ENCODE measurements at regions not wholly inside any gene's neighbourhood (a gene's known extent, or its start where the extent isn't known, plus 50 kb on each side); places are given as distances from the start of the nearest gene placed in this dataset.

DNA sequence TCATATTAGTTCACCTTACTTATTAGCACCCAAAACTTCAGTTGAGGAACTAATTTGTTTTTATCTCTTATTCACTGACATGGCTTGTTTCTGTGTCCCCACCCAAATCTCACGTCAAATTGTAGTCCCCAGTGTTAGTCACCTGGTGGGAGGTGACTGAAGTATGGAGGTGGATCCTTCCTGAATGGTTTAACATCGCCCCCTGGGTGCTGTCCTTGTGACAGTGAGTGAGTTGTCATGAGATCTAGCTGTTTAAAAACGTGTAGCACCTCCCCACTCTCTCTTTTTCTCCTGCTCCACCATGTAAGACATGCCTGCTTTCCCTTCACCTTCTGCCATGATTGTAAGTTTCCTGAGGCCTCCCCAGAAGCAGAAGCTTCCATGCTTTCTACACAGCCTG is 75.0 kb upstream of the HECTD2 start:
- WGBS: 61% methylated on average over 3 of the region's 3 CpGs
- Histone ChIP-seq H3K4me1 (ENCODE audit: control insufficient read depth, insufficient read depth, low read length) (no peaks in the 10 kb centered on the region), H3K27me3 (ENCODE audit: control insufficient read depth, insufficient read depth) (no peaks in the 10 kb centered on the region), H3K4me3 (ENCODE audit: low read length) (no peak overlapping the region), H3K9me3 (ENCODE audit: control insufficient read depth, low read length) (no peaks in the 10 kb centered on the region), H3K27ac (ENCODE audit: low read length) (no peak overlapping the region)
- ATAC-seq: no peak
- DNase-seq: no peak
- intact Hi-C loops (cut with DNase I): no loop called here

DNA sequence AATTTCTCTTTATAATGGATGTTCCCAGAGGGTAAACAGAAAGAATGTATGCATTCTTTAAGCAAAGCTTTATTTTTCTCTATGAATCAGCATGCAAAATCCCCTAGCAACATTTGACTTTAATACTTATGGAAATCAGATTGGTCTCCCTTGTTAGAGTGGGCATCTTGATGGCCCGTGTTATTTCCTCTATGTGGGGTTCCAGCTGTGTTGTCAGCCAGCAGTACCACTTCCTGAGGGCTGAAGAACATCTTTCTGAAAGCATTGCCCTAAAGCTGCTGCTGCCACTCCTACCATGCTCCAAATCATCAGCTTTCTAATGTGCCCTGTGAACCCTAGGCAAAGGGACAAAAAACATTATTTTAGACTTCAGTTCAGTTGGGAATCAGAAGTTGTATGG is 70.4 kb upstream of the HECTD2 start:
- Histone ChIP-seq H3K4me1 (ENCODE audit: control insufficient read depth, insufficient read depth, low read length) (no peaks in the 10 kb centered on the region), H3K27ac (ENCODE audit: low read length) (no peak overlapping the region), H3K9me3 (ENCODE audit: control insufficient read depth, low read length) (no peaks in the 10 kb centered on the region), H3K4me3 (ENCODE audit: low read length) (no peak overlapping the region), H3K27me3 (ENCODE audit: control insufficient read depth, insufficient read depth) (no peaks in the 10 kb centered on the region)
- WGBS: 76% methylated on average over 1 of the region's 1 CpG
- intact Hi-C loops (cut with DNase I): no loop called here
- DNase-seq: no peak
- ATAC-seq: no peak

DNA sequence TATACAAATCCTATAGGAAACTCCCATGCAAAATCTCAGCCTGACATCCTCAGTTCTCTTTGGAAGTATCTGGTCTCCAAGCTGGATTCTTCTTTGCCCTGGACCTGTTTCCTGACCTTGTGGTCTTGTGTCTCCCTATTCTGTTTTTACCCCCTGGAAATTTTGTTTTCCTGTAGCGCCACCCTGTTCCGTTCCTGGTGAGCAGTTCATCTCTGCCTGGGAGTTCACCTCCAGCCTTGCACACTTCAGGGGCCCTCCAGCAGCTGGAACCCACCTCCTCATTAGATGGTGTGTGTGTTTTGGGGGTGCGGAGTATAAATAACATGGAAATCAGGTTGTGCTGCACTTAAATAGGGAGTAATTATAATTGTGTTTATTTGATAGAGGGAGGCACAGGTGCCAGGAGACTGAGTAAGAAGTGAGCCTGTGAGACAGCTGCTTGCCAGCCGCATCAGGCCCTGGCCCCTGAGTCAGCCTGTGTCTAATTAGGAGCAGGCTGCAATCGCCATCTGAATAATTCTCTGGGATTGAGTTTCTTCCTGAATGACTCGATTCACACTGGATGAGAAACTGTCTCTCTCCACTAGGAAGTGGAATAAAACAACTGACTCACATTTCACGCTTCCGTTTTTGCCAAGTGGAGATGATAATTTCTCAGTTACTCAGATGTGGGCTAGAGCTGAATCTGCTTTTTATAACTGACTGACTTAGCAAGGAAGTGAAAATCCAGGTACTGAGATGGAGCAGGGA is 69.4 kb upstream of the HECTD2 start:
- intact Hi-C loops (cut with DNase I): no loop called here
- peak; percentile 51 to 55 (median 53) for DNase-seq
- peak; percentile 38 to 87 for ATAC-seq
- Histone ChIP-seq H3K27ac (ENCODE audit: low read length) (no peak overlapping the region), H3K9me3 (ENCODE audit: control insufficient read depth, low read length) (no peaks in the 10 kb centered on the region), H3K4me1 (ENCODE audit: control insufficient read depth, insufficient read depth, low read length) (no peaks in the 10 kb centered on the region), H3K27me3 (ENCODE audit: control insufficient read depth, insufficient read depth) (no peaks in the 10 kb centered on the region), H3K4me3 (ENCODE audit: low read length) (no peak overlapping the region)
- 56% methylated on average over 8 of the region's 8 CpGs for WGBS

- Histone ChIP-seq H3K27ac (ENCODE audit: low read length) (no peak overlapping the region), H3K4me1 (ENCODE audit: control insufficient read depth, insufficient read depth, low read length) (no peaks in the 10 kb centered on the region), H3K4me3 (ENCODE audit: low read length) (no peak overlapping the region), H3K27me3 (ENCODE audit: control insufficient read depth, insufficient read depth) (no peaks in the 10 kb centered on the region), H3K9me3 (ENCODE audit: control insufficient read depth, low read length) (no peaks in the 10 kb centered on the region)
- no peak for DNase-seq
- ATAC-seq: peak in 1 of 2 donors; percentile 73
- intact Hi-C loops (cut with DNase I): no loop called here
These were observed 68.5 kb upstream of the HECTD2 start for GRCh38 chr10:91341686-91342085.

- intact Hi-C loops (cut with DNase I): no loop called here
- peak in 1 of 2 donors; percentile 33 for ATAC-seq
- WGBS: 47% methylated on average over 1 of the region's 1 CpG
- H3K4me3 ChIP-seq (ENCODE audit: low read length): no peak overlapping the region
- no peak overlapping the region for H3K27ac ChIP-seq (ENCODE audit: low read length)
- no peaks in the 10 kb centered on the region for H3K4me1 ChIP-seq (ENCODE audit: control insufficient read depth, insufficient read depth, low read length)
- H3K27me3 ChIP-seq (ENCODE audit: control insufficient read depth, insufficient read depth): no peaks in the 10 kb centered on the region
- no peaks in the 10 kb centered on the region for H3K9me3 ChIP-seq (ENCODE audit: control insufficient read depth, low read length)
- DNase-seq: no peak
These were observed 67.1 kb upstream of the HECTD2 start for GRCh38 chr10:91343010-91343409.

- Histone ChIP-seq H3K4me3 (ENCODE audit: low read length) (no peak overlapping the region), H3K4me1 (ENCODE audit: control insufficient read depth, insufficient read depth, low read length) (peaks cover 3% of the 10 kb centered on the region), H3K27me3 (ENCODE audit: control insufficient read depth, insufficient read depth) (no peaks in the 10 kb centered on the region), H3K9me3 (ENCODE audit: control insufficient read depth, low read length) (no peaks in the 10 kb centered on the region), H3K27ac (ENCODE audit: low read length) (no peak overlapping the region)
- no peak for DNase-seq
- ATAC-seq: no peak
- 94% methylated on average over 11 of the region's 11 CpGs for WGBS
- intact Hi-C loops (cut with DNase I): no loop called here
These were observed 65.9 kb upstream of the HECTD2 start for GRCh38 chr10:91344117-91344856.

GRCh38 chr10:91345716-91346115 is 64.4 kb upstream of the HECTD2 start:
- Histone ChIP-seq H3K27ac (ENCODE audit: low read length) (no peak overlapping the region), H3K27me3 (ENCODE audit: control insufficient read depth, insufficient read depth) (no peaks in the 10 kb centered on the region), H3K9me3 (ENCODE audit: control insufficient read depth, low read length) (no peaks in the 10 kb centered on the region), H3K4me3 (ENCODE audit: low read length) (no peak overlapping the region), H3K4me1 (ENCODE audit: control insufficient read depth, insufficient read depth, low read length) (peaks cover 5% of the 10 kb centered on the region)
- intact Hi-C loops (cut with DNase I): no loop called here
- no peak for DNase-seq
- no peak for ATAC-seq
- WGBS: 82% methylated on average over 2 of the region's 2 CpGs

- peaks cover 5% of the 10 kb centered on the region for H3K4me1 ChIP-seq (ENCODE audit: control insufficient read depth, insufficient read depth, low read length)
- ATAC-seq (no peak), DNase-seq (no peak)
- no peaks in the 10 kb centered on the region for H3K9me3 ChIP-seq (ENCODE audit: control insufficient read depth, low read length)
- H3K27me3 ChIP-seq (ENCODE audit: control insufficient read depth, insufficient read depth): no peaks in the 10 kb centered on the region
- no peak overlapping the region for H3K4me3 ChIP-seq (ENCODE audit: low read length)
- H3K27ac ChIP-seq (ENCODE audit: low read length): no peak overlapping the region
- intact Hi-C loops (cut with DNase I): no loop called here
- 91% methylated on average over 1 of the region's 1 CpG for WGBS
These were observed 62.6 kb upstream of the HECTD2 start for GRCh38 chr10:91347529-91347928.

DNA sequence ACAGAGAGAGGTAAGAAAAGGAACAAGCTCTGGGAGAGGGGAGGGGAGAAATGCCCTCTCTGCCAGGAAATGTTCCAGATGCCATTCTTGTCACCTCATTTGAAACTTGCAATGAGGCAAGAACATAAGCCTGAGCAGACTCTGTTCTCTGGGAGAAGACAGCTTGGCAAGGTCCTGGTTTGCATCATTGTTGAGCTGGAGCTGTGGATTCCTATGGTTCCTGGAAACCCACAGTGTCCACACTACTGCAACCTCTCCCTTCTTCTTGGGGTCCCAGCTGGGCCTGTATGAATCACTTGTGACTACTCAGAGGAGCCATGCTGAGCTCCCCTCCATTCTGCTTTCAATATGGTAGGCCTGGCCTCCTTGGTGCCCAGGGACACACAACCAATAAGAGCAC is 60.8 kb upstream of the HECTD2 start:
- Histone ChIP-seq H3K9me3 (ENCODE audit: control insufficient read depth, low read length) (no peaks in the 10 kb centered on the region), H3K4me3 (ENCODE audit: low read length) (no peak overlapping the region), H3K27ac (ENCODE audit: low read length) (peak overlapping the region; percentile 68), H3K27me3 (ENCODE audit: control insufficient read depth, insufficient read depth) (no peaks in the 10 kb centered on the region), H3K4me1 (ENCODE audit: control insufficient read depth, insufficient read depth, low read length) (peaks cover 5% of the 10 kb centered on the region)
- intact Hi-C loops (cut with DNase I): no loop called here
- DNase-seq: peak in 2 of 3 donors; percentile 40 to 45
- peak; percentile 85 to 89 for ATAC-seq

GRCh38 chr10:91350651-91351081 is 59.5 kb upstream of the HECTD2 start:
- Histone ChIP-seq H3K27ac (ENCODE audit: low read length) (peak overlapping the region; percentile 7), H3K4me1 (ENCODE audit: control insufficient read depth, insufficient read depth, low read length) (peaks cover 5% of the 10 kb centered on the region), H3K27me3 (ENCODE audit: control insufficient read depth, insufficient read depth) (no peaks in the 10 kb centered on the region), H3K4me3 (ENCODE audit: low read length) (no peak overlapping the region), H3K9me3 (ENCODE audit: control insufficient read depth, low read length) (no peaks in the 10 kb centered on the region)
- ATAC-seq (no peak), DNase-seq (no peak)
- intact Hi-C loops (cut with DNase I): no loop called here
- WGBS: 48% methylated on average over 2 of the region's 2 CpGs

DNA sequence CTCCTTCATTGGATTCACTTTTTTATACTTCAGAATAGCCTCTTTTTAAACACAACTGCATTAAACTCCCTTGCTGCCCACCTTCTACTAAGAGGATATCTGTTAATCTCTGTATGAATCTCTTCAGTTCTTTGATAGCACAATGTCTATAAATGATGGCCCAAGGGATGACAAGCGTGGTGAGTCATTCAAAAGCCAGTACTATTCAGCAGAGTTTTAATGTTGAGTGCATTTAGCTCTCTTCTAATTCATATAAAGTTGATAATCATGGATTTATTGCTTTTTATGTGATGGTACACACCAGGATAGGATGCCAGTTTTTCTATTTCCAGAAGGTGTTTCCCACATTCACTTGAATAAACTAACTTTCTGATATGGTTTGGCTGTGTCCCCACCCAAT is 57.4 kb upstream of the HECTD2 start:
- DNase-seq (no peak), ATAC-seq (no peak)
- Histone ChIP-seq H3K27me3 (ENCODE audit: control insufficient read depth, insufficient read depth) (no peaks in the 10 kb centered on the region), H3K27ac (ENCODE audit: low read length) (no peak overlapping the region), H3K4me3 (ENCODE audit: low read length) (no peak overlapping the region), H3K4me1 (ENCODE audit: control insufficient read depth, insufficient read depth, low read length) (peaks cover 5% of the 10 kb centered on the region), H3K9me3 (ENCODE audit: control insufficient read depth, low read length) (no peaks in the 10 kb centered on the region)
- 91% methylated on average over 1 of the region's 1 CpG for WGBS
- intact Hi-C loops (cut with DNase I): no loop called here

All from right cardiac atrium (tissue), 5 donors.